ENCODE measurements at regions not wholly inside any gene's neighbourhood (a gene's known extent, or its start where the extent isn't known, plus 50 kb on each side); places are given as distances from the start of the nearest gene placed in this dataset.

- no peak for DNase-seq (ENCODE audit: low spot score)
- H3K9me3 ChIP-seq (ENCODE audit: low read length), result no peaks in the 10 kb centered on the region
- H3K4me1 ChIP-seq (ENCODE audit: insufficient read depth, low read length, poor library complexity, severe bottlenecking), result no peaks in the 10 kb centered on the region
- no TSS peak for BruUV-seq (replicated peaks)
- H3K79me2 ChIP-seq (ENCODE audit: insufficient read depth, low read depth, low read length), result no peaks in the 10 kb centered on the region
- intact Hi-C loops (cut with micrococcal nuclease; ENCODE audit: unreplicated experiment), result no loop called here
- no peak overlapping the region for H3K4me2 ChIP-seq (ENCODE audit: low read length)
- H4K20me1 ChIP-seq (ENCODE audit: insufficient read depth, low read length), result no peaks in the 10 kb centered on the region
- H3K4me3 ChIP-seq (ENCODE audit: low read depth, low read length, poor library complexity, severe bottlenecking), result no peak overlapping the region
- POLR2A ChIA-PET, result no interaction called here
- TF ChIP-seq CTCF (conservative IDR thresholded peaks at IDR 0.05; ENCODE audit: low read length), result no peak
- TF ChIP-seq EZH2phosphoT487 (IDR thresholded peaks at IDR 0.05; ENCODE audit: borderline replicate concordance, low read depth, low read length), result no peak
- H3K9me2 ChIP-seq (ENCODE audit: insufficient read depth, low read length), result no peaks in the 10 kb centered on the region
- no peaks in the 10 kb centered on the region for H3K36me3 ChIP-seq (ENCODE audit: insufficient read depth, low read length)
- H2AFZ ChIP-seq (ENCODE audit: low read length), result no peak overlapping the region
- no peak overlapping the region for H3K27ac ChIP-seq (ENCODE audit: low read depth, low read length, poor library complexity, severe bottlenecking)
- CTCF ChIA-PET (ENCODE audit: unreplicated experiment), result no interaction called here
Measured at GRCh38 chr16:6297666-6298410, 1034.8 kb upstream of the RBFOX1 start.

GRCh38 chr16:6286176-6286575, 1046.5 kb upstream of the RBFOX1 start:
- Histone ChIP-seq H3K4me3 (ENCODE audit: low read depth, low read length, poor library complexity, severe bottlenecking) (no peak overlapping the region), H3K9me2 (ENCODE audit: insufficient read depth, low read length) (no peaks in the 10 kb centered on the region), H3K4me1 (ENCODE audit: insufficient read depth, low read length, poor library complexity, severe bottlenecking) (no peaks in the 10 kb centered on the region), H3K9me3 (ENCODE audit: low read length) (no peaks in the 10 kb centered on the region), H3K36me3 (ENCODE audit: insufficient read depth, low read length) (no peaks in the 10 kb centered on the region), H3K79me2 (ENCODE audit: insufficient read depth, low read depth, low read length) (no peaks in the 10 kb centered on the region), H2AFZ (ENCODE audit: low read length) (no peak overlapping the region), H4K20me1 (ENCODE audit: insufficient read depth, low read length) (no peaks in the 10 kb centered on the region), H3K4me2 (ENCODE audit: low read length) (no peak overlapping the region), H3K27ac (ENCODE audit: low read depth, low read length, poor library complexity, severe bottlenecking) (no peak overlapping the region)
- POLR2A ChIA-PET, result no interaction called here
- intact Hi-C loops (cut with micrococcal nuclease; ENCODE audit: unreplicated experiment), result no loop called here
- DNase-seq (ENCODE audit: low spot score), result no peak
- CTCF ChIA-PET (ENCODE audit: unreplicated experiment), result no interaction called here
- BruUV-seq (replicated peaks), result no TSS peak
- TF ChIP-seq CTCF (conservative IDR thresholded peaks at IDR 0.05; ENCODE audit: low read length) (no peak), EZH2phosphoT487 (IDR thresholded peaks at IDR 0.05; ENCODE audit: borderline replicate concordance, low read depth, low read length) (no peak)

- no peaks in the 10 kb centered on the region for H3K9me2 ChIP-seq (ENCODE audit: insufficient read depth, low read length)
- no peaks in the 10 kb centered on the region for H3K36me3 ChIP-seq (ENCODE audit: insufficient read depth, low read length)
- no peaks in the 10 kb centered on the region for H4K20me1 ChIP-seq (ENCODE audit: insufficient read depth, low read length)
- no peak overlapping the region for H3K27ac ChIP-seq (ENCODE audit: low read depth, low read length, poor library complexity, severe bottlenecking)
- no peak for DNase-seq (ENCODE audit: low spot score)
- no peaks in the 10 kb centered on the region for H3K9me3 ChIP-seq (ENCODE audit: low read length)
- no peaks in the 10 kb centered on the region for H3K79me2 ChIP-seq (ENCODE audit: insufficient read depth, low read depth, low read length)
- POLR2A ChIA-PET, result no interaction called here
- H3K4me1 ChIP-seq (ENCODE audit: insufficient read depth, low read length, poor library complexity, severe bottlenecking), result no peaks in the 10 kb centered on the region
- CTCF ChIA-PET (ENCODE audit: unreplicated experiment), result no interaction called here
- no peak overlapping the region for H2AFZ ChIP-seq (ENCODE audit: low read length)
- intact Hi-C loops (cut with micrococcal nuclease; ENCODE audit: unreplicated experiment), result no loop called here
- TF ChIP-seq EZH2phosphoT487 (IDR thresholded peaks at IDR 0.05; ENCODE audit: borderline replicate concordance, low read depth, low read length) (no peak), CTCF (conservative IDR thresholded peaks at IDR 0.05; ENCODE audit: low read length) (no peak)
- BruUV-seq (replicated peaks), result no TSS peak
- no peak overlapping the region for H3K4me2 ChIP-seq (ENCODE audit: low read length)
- H3K4me3 ChIP-seq (ENCODE audit: low read depth, low read length, poor library complexity, severe bottlenecking), result no peak overlapping the region
Measured at GRCh38 chr16:6284731-6285130, 1047.9 kb upstream of the RBFOX1 start.
